Naive thymus-derived CD4-positive, alpha-beta T cell (primary cell): ENCODE measurements at regions not wholly inside any gene's neighbourhood (a gene's known extent, or its start where the extent isn't known, plus 50 kb on each side); places are given as distances from the start of the nearest gene placed in this dataset.
A peak's percentile ranks its signal among the peaks of the same experiment; 100 is the strongest.

Experiments
- ATAC-seq: fragments of 150-1000 bp; cut with Tn5 transposase; 2 replicates; pipeline ENCODE4 v1.10.0; 2021; ENCODE audit warnings: mild to moderate bottlenecking, moderate library complexity
- CTCF ChIA-PET: fragments of 350-600 bp; sonication (Branson Sonifier 250); formaldehyde crosslinking; loops from one replicate; lab custom pipeline; 2021; ENCODE audit warnings: antibody characterized with exemption; lab: Charles Lee
- POLR2A ChIA-PET: fragments of 350-600 bp; sonication (Branson Sonifier 250); formaldehyde crosslinking; loops from one replicate; lab custom pipeline; 2021; ENCODE audit warnings: antibody characterized with exemption, inconsistent platforms; lab: Charles Lee
- DNase-seq, 9 donors: peaks; one replicate each; pipeline versions ENCODE4 v3.0.0 to v3.0.0-alpha.2; 2020 to 2022; ENCODE audit warnings: mixed read lengths in 1 of 9
- H3K27ac ChIP-seq: one replicate; pipeline ENCODE4 v1.7.0; 2013; ENCODE audit warnings: mild to moderate bottlenecking, low read depth, low read length, moderate library complexity
- H3K27me3 ChIP-seq, 2 donors: one replicate each; pipeline ENCODE4 v1.7.0; 2013; ENCODE audit warnings: low read length in 2 of 2, mild to moderate bottlenecking in 2 of 2, moderate library complexity in 2 of 2; ENCODE audit not compliant: control insufficient read depth in 2 of 2, insufficient read depth in 2 of 2
- H3K36me3 ChIP-seq, 3 experiments: 1 replicate in 2 of 3; 2 replicates in 1 of 3; pipeline ENCODE4 v1.7.0; 2013; ENCODE audit warnings: low read length in 3 of 3, mild to moderate bottlenecking in 3 of 3, moderate library complexity in 1 of 3; ENCODE audit not compliant: insufficient read depth in 3 of 3, control insufficient read depth in 2 of 3
- H3K4me1 ChIP-seq, 2 donors: one replicate each; pipeline ENCODE4 v1.7.0; 2013; ENCODE audit warnings: low read length in 2 of 2, mild to moderate bottlenecking in 2 of 2, moderate library complexity in 1 of 2; ENCODE audit not compliant: control insufficient read depth in 2 of 2, insufficient read depth in 2 of 2
- H3K4me3 ChIP-seq: 2 replicates; pipeline ENCODE4 v1.7.0; 2013; ENCODE audit warnings: mild to moderate bottlenecking, low read length
- H3K9me3 ChIP-seq, 3 experiments: 1 replicate in 2 of 3; 2 replicates in 1 of 3; pipeline ENCODE4 v1.7.0; 2013; ENCODE audit warnings: low read length in 3 of 3; ENCODE audit not compliant: control insufficient read depth in 2 of 3
- H3K27ac Mint-ChIP-seq, 9 donors: one replicate each; pipeline ENCODE4 v1.8.0; 2020 to 2022; ENCODE audit warnings: mixed read lengths in 9 of 9, mild to moderate bottlenecking in 8 of 9, moderate library complexity in 5 of 9, inconsistent platforms in 2 of 9
- H3K27me3 Mint-ChIP-seq, 5 donors: one replicate each; pipeline ENCODE4 v1.8.0; 2021 to 2022; ENCODE audit warnings: mixed read lengths in 5 of 5, mild to moderate bottlenecking in 1 of 5
- H3K36me3 Mint-ChIP-seq, 5 donors: one replicate each; pipeline ENCODE4 v1.8.0; 2020 to 2022; ENCODE audit warnings: mixed read lengths in 5 of 5, mild to moderate bottlenecking in 3 of 5, inconsistent platforms in 1 of 5
- H3K4me1 Mint-ChIP-seq, 7 donors: one replicate each; pipeline ENCODE4 v1.8.0; 2020 to 2022; ENCODE audit warnings: mixed read lengths in 7 of 7, mild to moderate bottlenecking in 3 of 7, inconsistent platforms in 1 of 7
- H3K4me3 Mint-ChIP-seq, 10 donors: one replicate each; pipeline ENCODE4 v1.8.0; 2020 to 2022; ENCODE audit warnings: mild to moderate bottlenecking in 10 of 10, mixed read lengths in 10 of 10, moderate library complexity in 6 of 10, inconsistent platforms in 2 of 10
- H3K9me3 Mint-ChIP-seq, 11 donors: one replicate each; pipeline ENCODE4 v1.8.0; 2020 to 2022; ENCODE audit warnings: mixed read lengths in 11 of 11, mild to moderate bottlenecking in 4 of 11, inconsistent platforms in 1 of 11, moderate library complexity in 1 of 11
- intact Hi-C, 2 donors: fragments of 100-400 bp; cut with micrococcal nuclease; formaldehyde crosslinking; loops; one replicate each; pipeline ENCODE4 v1.15.1; 2023

GRCh38 chr1:47593013-47593568 lies 155.2 kb downstream of the FOXD2 start:
- H3K36me3 Mint-ChIP-seq: no peaks in the 10 kb centered on the region
- Histone ChIP-seq H3K9me3 (no peaks in the 10 kb centered on the region), H3K4me1 (no peaks in the 10 kb centered on the region), H3K27me3 (peaks cover 0 to 4% of the 10 kb centered on the region in 2 donors), H3K27ac (no peak overlapping the region), H3K36me3 (no peaks in the 10 kb centered on the region), H3K4me3 (no peak overlapping the region)
- peaks cover 0 to 2% (median 0%) of the 10 kb centered on the region in 11 donors for H3K9me3 Mint-ChIP-seq
- DNase-seq (no peak), ATAC-seq (no peak)
- intact Hi-C loops: no loop called here
- H3K27ac Mint-ChIP-seq: no peak overlapping the region
- peak overlapping the region in 1 of 10 donors; percentile 25 for H3K4me3 Mint-ChIP-seq
- CTCF ChIA-PET: no interaction called here
- peaks cover 23 to 45% (median 34%) of the 10 kb centered on the region in 5 donors for H3K27me3 Mint-ChIP-seq
- peaks cover 0 to 5% (median 4%) of the 10 kb centered on the region in 7 donors for H3K4me1 Mint-ChIP-seq
- POLR2A ChIA-PET: no interaction called here

GRCh38 chr1:47593598-47594285 lies 155.9 kb downstream of the FOXD2 start:
- ChIA-PET CTCF (no interaction called here), POLR2A (no interaction called here)
- Mint-ChIP-seq H3K36me3 (no peaks in the 10 kb centered on the region), H3K27ac (no peak overlapping the region), H3K27me3 (peaks cover 23 to 49% (median 39%) of the 10 kb centered on the region in 5 donors), H3K4me3 (peak overlapping the region in 1 of 10 donors; percentile 23), H3K9me3 (peaks cover 0 to 6% (median 0%) of the 10 kb centered on the region in 11 donors), H3K4me1 (peaks cover 0 to 5% (median 4%) of the 10 kb centered on the region in 7 donors)
- peaks cover 0 to 4% of the 10 kb centered on the region in 2 donors for H3K27me3 ChIP-seq
- H3K9me3 ChIP-seq: no peaks in the 10 kb centered on the region
- H3K27ac ChIP-seq: no peak overlapping the region
- ATAC-seq: no peak
- DNase-seq: no peak
- H3K36me3 ChIP-seq: no peaks in the 10 kb centered on the region
- intact Hi-C loops: no loop called here
- H3K4me1 ChIP-seq: no peaks in the 10 kb centered on the region
- H3K4me3 ChIP-seq: no peak overlapping the region

- DNase-seq (no peak), ATAC-seq (no peak)
- no peaks in the 10 kb centered on the region for H3K9me3 ChIP-seq
- Mint-ChIP-seq H3K9me3 (peaks cover 3 to 15% (median 8%) of the 10 kb centered on the region in 11 donors), H3K27ac (no peak overlapping the region), H3K27me3 (peaks cover 26 to 58% (median 47%) of the 10 kb centered on the region in 5 donors), H3K4me3 (no peak overlapping the region), H3K36me3 (peaks cover 0 to 7% (median 0%) of the 10 kb centered on the region in 5 donors), H3K4me1 (peaks cover 0 to 5% (median 4%) of the 10 kb centered on the region in 7 donors)
- no peak overlapping the region for H3K27ac ChIP-seq
- H3K36me3 ChIP-seq: no peaks in the 10 kb centered on the region
- no peaks in the 10 kb centered on the region for H3K4me1 ChIP-seq
- ChIA-PET POLR2A (no interaction called here), CTCF (no interaction called here)
- intact Hi-C loops: no loop called here
- peaks cover 0 to 4% of the 10 kb centered on the region in 2 donors for H3K27me3 ChIP-seq
- H3K4me3 ChIP-seq: no peak overlapping the region
Measured at GRCh38 chr1:47594627-47595026, 156.8 kb downstream of the FOXD2 start.

DNA sequence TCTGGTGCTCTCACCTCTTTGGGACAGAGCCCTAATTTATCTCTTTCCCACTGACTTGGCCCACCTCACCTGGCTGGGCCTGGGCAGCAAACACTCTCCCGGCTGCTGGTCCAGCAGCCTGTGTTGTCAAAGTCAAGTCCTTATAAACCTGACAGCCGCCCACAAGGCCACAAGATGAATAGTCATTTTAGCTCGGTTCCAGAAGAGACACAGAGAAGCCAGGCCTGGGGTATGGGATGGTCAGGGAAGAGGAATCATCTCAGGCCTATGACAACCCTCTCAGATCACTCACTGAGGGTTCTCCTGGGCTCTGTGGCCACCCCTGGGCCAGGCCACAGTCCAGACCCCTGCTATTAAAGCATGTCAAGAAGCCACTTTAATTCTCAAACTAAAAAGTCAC lies 158.5 kb downstream of the FOXD2 start:
- CTCF ChIA-PET: no interaction called here
- Histone ChIP-seq H3K4me1 (no peaks in the 10 kb centered on the region), H3K27ac (no peak overlapping the region), H3K36me3 (no peaks in the 10 kb centered on the region), H3K9me3 (no peaks in the 10 kb centered on the region), H3K27me3 (peaks cover 0 to 4% of the 10 kb centered on the region in 2 donors), H3K4me3 (no peak overlapping the region)
- ATAC-seq (no peak), DNase-seq (no peak)
- Mint-ChIP-seq H3K27ac (no peak overlapping the region), H3K27me3 (peaks cover 26 to 70% (median 53%) of the 10 kb centered on the region in 5 donors), H3K36me3 (peaks cover 0 to 9% (median 0%) of the 10 kb centered on the region in 5 donors), H3K9me3 (peaks cover 5 to 28% (median 13%) of the 10 kb centered on the region in 11 donors), H3K4me3 (no peak overlapping the region), H3K4me1 (peaks cover 0 to 5% (median 4%) of the 10 kb centered on the region in 7 donors)
- POLR2A ChIA-PET: no interaction called here
- intact Hi-C loops: no loop called here

DNA sequence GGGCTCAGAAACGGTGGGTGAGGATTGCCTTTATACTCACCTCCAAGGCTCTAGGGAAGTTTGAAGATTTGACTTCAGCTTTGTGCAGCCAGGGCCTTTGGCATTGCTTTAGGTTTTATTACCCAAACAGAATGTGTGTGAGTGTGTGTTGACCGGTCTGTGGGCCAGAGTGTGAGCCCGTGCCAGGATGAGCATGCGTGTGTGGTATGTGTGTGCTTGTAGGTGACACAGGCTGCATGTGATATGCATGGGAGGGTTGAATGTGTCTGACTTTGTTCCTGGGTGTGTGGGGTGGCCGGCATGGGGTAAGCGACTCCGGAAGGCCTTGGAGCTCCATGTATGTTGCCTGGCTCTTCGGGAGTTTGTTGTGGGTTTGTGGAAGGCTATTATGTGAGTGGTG lies 160.5 kb downstream of the FOXD2 start:
- no peak for DNase-seq
- Histone ChIP-seq H3K27ac (no peak overlapping the region), H3K36me3 (no peaks in the 10 kb centered on the region), H3K27me3 (peaks cover 0 to 4% of the 10 kb centered on the region in 2 donors), H3K4me3 (no peak overlapping the region), H3K4me1 (no peaks in the 10 kb centered on the region), H3K9me3 (peaks cover 0 to 4% (median 0%) of the 10 kb centered on the region in 3 experiments)
- intact Hi-C loops: no loop called here
- no peak for ATAC-seq
- POLR2A ChIA-PET: no interaction called here
- Mint-ChIP-seq H3K27ac (no peak overlapping the region), H3K4me3 (no peak overlapping the region), H3K27me3 (peaks cover 20 to 77% (median 47%) of the 10 kb centered on the region in 5 donors), H3K36me3 (peaks cover 0 to 18% (median 0%) of the 10 kb centered on the region in 5 donors), H3K4me1 (peaks cover 0 to 4% (median 0%) of the 10 kb centered on the region in 7 donors), H3K9me3 (peaks cover 9 to 47% (median 25%) of the 10 kb centered on the region in 11 donors)
- CTCF ChIA-PET: no interaction called here

GRCh38 chr1:47599777-47600176 lies 161.9 kb downstream of the FOXD2 start:
- Histone ChIP-seq H3K4me1 (no peaks in the 10 kb centered on the region), H3K27me3 (peaks cover 0 to 4% of the 10 kb centered on the region in 2 donors), H3K36me3 (no peaks in the 10 kb centered on the region), H3K27ac (no peak overlapping the region), H3K4me3 (no peak overlapping the region), H3K9me3 (peaks cover 0 to 4% (median 0%) of the 10 kb centered on the region in 3 experiments)
- intact Hi-C loops: no loop called here
- ATAC-seq (no peak), DNase-seq (no peak)
- Mint-ChIP-seq H3K9me3 (peaks cover 9 to 60% (median 25%) of the 10 kb centered on the region in 11 donors), H3K36me3 (peaks cover 0 to 18% (median 0%) of the 10 kb centered on the region in 5 donors), H3K27me3 (peaks cover 8 to 68% (median 38%) of the 10 kb centered on the region in 5 donors), H3K4me1 (no peaks in the 10 kb centered on the region), H3K4me3 (no peak overlapping the region), H3K27ac (no peak overlapping the region)
- ChIA-PET POLR2A (no interaction called here), CTCF (no interaction called here)
